Kidney epithelial cell (primary cell): ENCODE measurements at regions not wholly inside any gene's neighbourhood (a gene's known extent, or its start where the extent isn't known, plus 50 kb on each side); places are given as distances from the start of the nearest gene placed in this dataset.

Source experiments
- DNase-seq: peaks from one replicate; pipeline ENCODE4 v3.0.0-alpha.2; 2010; ENCODE audit warnings: low read depth
- H3K27me3 ChIP-seq: 2 replicates; pipeline ENCODE4 v1.6.0; 2011; ENCODE audit warnings: low read length; ENCODE audit not compliant: control insufficient read depth, insufficient read depth
- H3K36me3 ChIP-seq: 2 replicates; pipeline ENCODE4 v1.5.1; 2011; ENCODE audit warnings: low read length; ENCODE audit not compliant: control insufficient read depth, insufficient read depth
- H3K4me3 ChIP-seq: 2 replicates; pipeline ENCODE4 v1.5.1; 2011; ENCODE audit warnings: low read depth, mild to moderate bottlenecking, control low read depth, low read length
- CTCF ChIP-seq: IDR thresholded peaks from 2 replicates; pipeline ENCODE4 v1.5.1; 2011; ENCODE audit warnings: mild to moderate bottlenecking, moderate library complexity, low read length, control low read depth, inconsistent platforms; ENCODE audit not compliant: insufficient read depth, poor library complexity, severe bottlenecking

- no peaks in the 10 kb centered on the region for H3K36me3 ChIP-seq
- H3K27me3 ChIP-seq: peaks cover 26% of the 10 kb centered on the region
- no peak for DNase-seq
- H3K4me3 ChIP-seq: no peak overlapping the region
- TF ChIP-seq CTCF: no peak
These were observed 52.6 kb upstream of the GLI2 start for GRCh38 chr2:120683081-120683480.

- no peaks in the 10 kb centered on the region for H3K36me3 ChIP-seq
- no peak for TF ChIP-seq CTCF
- no peak for DNase-seq
- H3K27me3 ChIP-seq: peaks cover 25% of the 10 kb centered on the region
- H3K4me3 ChIP-seq: no peak overlapping the region
These were observed 52.0 kb upstream of the GLI2 start for GRCh38 chr2:120683701-120684100.

- Histone ChIP-seq H3K36me3 (no peaks in the 10 kb centered on the region), H3K27me3 (peaks cover 18% of the 10 kb centered on the region), H3K4me3 (no peak overlapping the region)
- no peak for TF ChIP-seq CTCF
- DNase-seq: no peak
These were observed 51.2 kb upstream of the GLI2 start for GRCh38 chr2:120684289-120685065.

GRCh38 chr2:120685066-120685973 is 50.3 kb upstream of the GLI2 start:
- TF ChIP-seq CTCF: no peak

More at GRCh38 chr2:120685066-120685973, 50.3 kb upstream of the GLI2 start:
- Histone ChIP-seq H3K27me3 (peaks cover 15% of the 10 kb centered on the region), H3K4me3 (no peak overlapping the region), H3K36me3 (no peaks in the 10 kb centered on the region)
- DNase-seq: no peak
